RWPE2 (cell line): ENCODE measurements at regions not wholly inside any gene's neighbourhood (a gene's known extent, or its start where the extent isn't known, plus 50 kb on each side); places are given as distances from the start of the nearest gene placed in this dataset.

ENCODE experiments used
- ATAC-seq: fragments of 200-7000 bp; cut with Tn5 transposase; 3 replicates; pipeline ENCODE4 v1.9.1; 2021; ENCODE audit warnings: low read depth
- DNase-seq: peaks from one replicate; pipeline ENCODE4 v3.0.0-alpha.2; 2020; ENCODE audit warnings: low spot score
- H3K27ac ChIP-seq: fragments of 450-650 bp; 2 replicates; pipeline ENCODE4 v1.5.1; 2017; ENCODE audit warnings: mild to moderate bottlenecking; ENCODE audit not compliant: poor library complexity, severe bottlenecking
- H3K27me3 ChIP-seq: fragments of 250-450 bp; sonication (Bioruptor Pico); 2 replicates; pipeline ENCODE4 v1.5.1; 2021; ENCODE audit warnings: mild to moderate bottlenecking, moderate library complexity; ENCODE audit not compliant: insufficient read depth, poor library complexity, severe bottlenecking
- H3K36me3 ChIP-seq: fragments of 250-450 bp; sonication (Bioruptor Pico); 2 replicates; pipeline ENCODE4 v1.5.1; 2020; ENCODE audit warnings: low read depth, mild to moderate bottlenecking, moderate library complexity
- H3K4me1 ChIP-seq: fragments of 250-450 bp; sonication (Bioruptor Pico); 2 replicates; pipeline ENCODE4 v1.5.1; 2021; ENCODE audit warnings: mild to moderate bottlenecking, moderate library complexity; ENCODE audit not compliant: insufficient read depth, poor library complexity, severe bottlenecking
- H3K4me3 ChIP-seq: fragments of 250-450 bp; sonication (Bioruptor Pico); 2 replicates; pipeline ENCODE4 v1.5.1; 2021; ENCODE audit warnings: mild to moderate bottlenecking, moderate library complexity; ENCODE audit not compliant: severe bottlenecking
- H3K9me3 ChIP-seq: fragments of 250-450 bp; sonication (Bioruptor Pico); 2 replicates; pipeline ENCODE4 v1.5.1; 2021; ENCODE audit warnings: mild to moderate bottlenecking, moderate library complexity; ENCODE audit not compliant: severe bottlenecking
- CTCF ChIP-seq: fragments of 450-650 bp; IDR thresholded peaks from one replicate; pipeline ENCODE4 v1.5.1; 2017; ENCODE audit warnings: mild to moderate bottlenecking, moderate library complexity; ENCODE audit not compliant: poor library complexity, severe bottlenecking

GRCh38 chr17:70230850-70231640, 61.7 kb downstream of the KCNJ2 start:
- DNase-seq = no peak
- H3K4me1 ChIP-seq = no peaks in the 10 kb centered on the region
- ATAC-seq = no peak

GRCh38 chr17:70232466-70232865, 63.1 kb downstream of the KCNJ2 start:
- no peaks in the 10 kb centered on the region for H3K27me3 ChIP-seq
- H3K27ac ChIP-seq = no peak overlapping the region
- no peaks in the 10 kb centered on the region for H3K4me1 ChIP-seq
- H3K36me3 ChIP-seq = no peaks in the 10 kb centered on the region
- TF ChIP-seq CTCF = no peak
- DNase-seq (no peak), ATAC-seq (no peak)
- H3K9me3 ChIP-seq = no peaks in the 10 kb centered on the region
- H3K4me3 ChIP-seq = no peak overlapping the region

More at GRCh38 chr17:70230850-70231640, 61.7 kb downstream of the KCNJ2 start:
- Histone ChIP-seq H3K27ac (no peak overlapping the region), H3K4me3 (no peak overlapping the region), H3K9me3 (no peaks in the 10 kb centered on the region), H3K27me3 (no peaks in the 10 kb centered on the region), H3K36me3 (no peaks in the 10 kb centered on the region)
- no peak for TF ChIP-seq CTCF

DNA sequence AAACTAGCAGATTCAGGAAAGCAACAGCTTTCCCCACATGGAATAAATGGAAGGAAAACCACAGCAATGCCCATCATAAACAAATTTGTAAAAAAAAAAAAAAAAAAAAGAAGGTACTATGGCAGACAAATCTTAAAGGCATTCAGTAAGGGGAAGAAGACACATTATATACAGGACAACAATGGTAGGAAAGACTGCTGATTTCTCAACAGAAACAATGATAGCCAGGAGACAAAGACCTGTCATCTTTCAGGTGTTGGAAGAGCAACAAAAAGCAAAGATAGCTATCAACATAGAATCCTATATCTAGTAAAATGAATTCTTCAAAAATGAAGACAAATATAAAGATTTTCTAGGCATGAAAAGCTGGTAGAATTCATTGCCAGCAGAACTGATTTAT, 65.9 kb downstream of the KCNJ2 start:
- TF ChIP-seq CTCF = no peak
- no peak for ATAC-seq
- H3K4me1 ChIP-seq = peaks cover 7% of the 10 kb centered on the region
- no peaks in the 10 kb centered on the region for H3K36me3 ChIP-seq
- no peak overlapping the region for H3K27ac ChIP-seq
- H3K27me3 ChIP-seq = no peaks in the 10 kb centered on the region
- H3K9me3 ChIP-seq = no peaks in the 10 kb centered on the region
- DNase-seq = no peak
- no peak overlapping the region for H3K4me3 ChIP-seq

GRCh38 chr17:70238228-70238627, 68.9 kb downstream of the KCNJ2 start:
- no peaks in the 10 kb centered on the region for H3K9me3 ChIP-seq
- H3K4me1 ChIP-seq = peaks cover 7% of the 10 kb centered on the region
- H3K27ac ChIP-seq = no peak overlapping the region
- DNase-seq (no peak), ATAC-seq (no peak)
- H3K4me3 ChIP-seq = no peak overlapping the region
- no peak for TF ChIP-seq CTCF
- no peaks in the 10 kb centered on the region for H3K36me3 ChIP-seq
- no peaks in the 10 kb centered on the region for H3K27me3 ChIP-seq

DNA sequence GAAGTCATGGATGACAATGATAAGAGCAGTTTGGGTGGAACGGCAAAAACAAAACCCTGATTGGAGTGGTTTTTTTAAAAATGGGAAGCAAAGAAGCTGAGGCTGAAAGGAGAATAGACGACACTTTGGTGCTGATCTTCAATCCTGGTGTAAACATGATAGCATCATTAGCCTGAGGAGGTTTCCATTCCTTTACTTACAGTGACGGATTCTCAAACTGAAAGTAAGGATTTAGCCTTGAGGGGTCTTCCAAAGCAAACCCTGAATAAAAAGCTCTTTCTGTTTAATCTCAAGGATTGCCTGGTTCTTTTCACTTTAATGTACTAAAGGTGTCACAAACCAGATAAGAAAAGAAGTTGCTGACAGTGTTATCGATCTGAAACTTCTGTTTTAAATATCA, 69.3 kb downstream of the KCNJ2 start:
- no peak for TF ChIP-seq CTCF
- Histone ChIP-seq H3K9me3 (no peaks in the 10 kb centered on the region), H3K27ac (no peak overlapping the region), H3K4me1 (peaks cover 7% of the 10 kb centered on the region), H3K4me3 (no peak overlapping the region), H3K27me3 (no peaks in the 10 kb centered on the region), H3K36me3 (no peaks in the 10 kb centered on the region)
- ATAC-seq (no peak), DNase-seq (no peak)
